GM21390 (cell line): ENCODE measurements at regions not wholly inside any gene's neighbourhood (a gene's known extent, or its start where the extent isn't known, plus 50 kb on each side); places are given as distances from the start of the nearest gene placed in this dataset.
A peak's percentile ranks its signal among the peaks of the same experiment; 100 is the strongest.

Experiments used
- ATAC-seq: cut with Tn5 transposase; IDR thresholded peaks from one replicate; pipeline ENCODE4 v1.9.1; 2021; ENCODE audit not compliant: unreplicated experiment

DNA sequence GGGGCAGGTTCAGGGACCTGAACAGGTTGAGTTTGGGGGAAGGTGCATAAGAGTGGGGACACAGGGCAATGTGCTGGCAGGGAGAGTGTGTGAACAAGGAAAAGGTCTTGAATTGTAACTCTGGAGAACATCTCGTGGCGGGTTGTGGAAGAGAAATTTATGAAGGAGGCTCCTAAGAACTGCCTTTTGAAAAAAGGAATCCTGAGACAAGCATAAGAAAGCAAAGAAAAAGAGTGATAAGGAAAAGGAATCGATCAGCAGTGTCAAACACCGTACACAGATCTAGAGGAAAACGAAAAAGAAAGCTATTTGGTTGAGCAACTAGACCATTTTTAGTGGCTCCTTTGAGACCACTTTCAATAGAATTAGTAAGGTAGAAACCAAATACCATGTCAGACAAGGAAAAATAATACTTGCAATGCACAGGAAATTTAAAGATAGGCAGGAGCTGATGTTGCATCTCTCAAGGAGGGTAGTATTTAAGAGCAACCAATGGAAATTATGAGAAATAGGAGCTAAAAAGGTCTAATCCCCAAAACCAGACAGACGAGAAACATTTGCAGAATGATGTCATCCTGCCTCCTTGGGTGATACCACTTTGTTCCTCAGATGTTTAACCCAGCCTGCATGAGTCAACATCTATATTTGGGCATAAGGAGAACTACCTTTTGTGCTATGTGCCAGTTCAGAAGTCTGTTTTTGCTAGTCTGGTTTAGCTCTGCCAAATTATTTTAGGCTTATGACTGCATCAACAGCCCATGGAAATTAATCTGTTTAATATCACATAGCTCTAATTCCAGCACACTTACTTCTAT, 64.5 kb upstream of the STK38L start:
- ATAC-seq: peak; percentile 83

DNA sequence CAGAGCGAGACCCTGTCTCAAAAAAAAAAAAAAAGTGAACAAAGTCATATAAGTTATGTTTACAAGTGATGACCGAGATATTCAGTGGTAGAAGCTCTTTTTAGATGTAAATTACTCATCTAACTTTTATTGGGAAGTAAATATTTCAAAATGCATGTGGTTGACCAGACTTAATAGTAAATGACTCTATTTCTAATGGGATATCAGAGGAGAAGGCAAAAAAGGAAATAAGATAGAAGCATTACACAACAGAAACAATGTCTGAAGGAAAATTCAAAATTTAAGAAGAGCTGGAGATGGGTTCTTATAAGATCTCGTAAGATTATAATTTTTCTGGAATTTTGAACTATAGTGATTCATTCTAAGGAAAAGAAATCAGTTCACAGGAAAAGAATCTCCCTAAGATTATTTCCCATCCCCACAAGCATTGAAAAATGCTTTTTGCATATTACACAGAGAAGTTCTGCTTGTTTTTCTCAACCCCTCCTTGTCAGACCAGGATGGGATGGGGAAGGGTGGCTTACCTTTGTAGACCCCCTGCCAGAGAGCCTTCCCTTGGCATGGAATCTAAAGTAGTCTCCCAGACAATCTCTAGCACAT, 63.1 kb upstream of the STK38L start:
- no peak for ATAC-seq

DNA sequence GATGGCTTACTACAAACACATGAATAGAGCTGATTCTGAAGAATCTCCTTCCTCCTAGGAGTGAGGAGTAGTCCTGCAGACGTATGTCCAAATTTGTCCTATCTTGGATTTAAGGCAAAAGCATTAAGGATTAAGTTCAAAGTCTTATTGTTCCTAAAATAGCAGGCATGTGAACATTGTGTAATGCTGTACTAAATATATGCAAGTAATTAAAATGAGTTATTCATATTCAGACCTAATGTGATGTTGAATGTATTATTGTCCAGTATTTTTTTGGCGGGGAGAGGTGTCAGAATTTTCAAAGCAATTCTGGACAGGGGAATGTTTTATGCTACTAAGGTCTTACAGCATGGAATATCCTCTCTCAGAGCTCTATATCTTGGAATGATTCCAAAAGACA, 60.7 kb upstream of the STK38L start:
- no peak for ATAC-seq

DNA sequence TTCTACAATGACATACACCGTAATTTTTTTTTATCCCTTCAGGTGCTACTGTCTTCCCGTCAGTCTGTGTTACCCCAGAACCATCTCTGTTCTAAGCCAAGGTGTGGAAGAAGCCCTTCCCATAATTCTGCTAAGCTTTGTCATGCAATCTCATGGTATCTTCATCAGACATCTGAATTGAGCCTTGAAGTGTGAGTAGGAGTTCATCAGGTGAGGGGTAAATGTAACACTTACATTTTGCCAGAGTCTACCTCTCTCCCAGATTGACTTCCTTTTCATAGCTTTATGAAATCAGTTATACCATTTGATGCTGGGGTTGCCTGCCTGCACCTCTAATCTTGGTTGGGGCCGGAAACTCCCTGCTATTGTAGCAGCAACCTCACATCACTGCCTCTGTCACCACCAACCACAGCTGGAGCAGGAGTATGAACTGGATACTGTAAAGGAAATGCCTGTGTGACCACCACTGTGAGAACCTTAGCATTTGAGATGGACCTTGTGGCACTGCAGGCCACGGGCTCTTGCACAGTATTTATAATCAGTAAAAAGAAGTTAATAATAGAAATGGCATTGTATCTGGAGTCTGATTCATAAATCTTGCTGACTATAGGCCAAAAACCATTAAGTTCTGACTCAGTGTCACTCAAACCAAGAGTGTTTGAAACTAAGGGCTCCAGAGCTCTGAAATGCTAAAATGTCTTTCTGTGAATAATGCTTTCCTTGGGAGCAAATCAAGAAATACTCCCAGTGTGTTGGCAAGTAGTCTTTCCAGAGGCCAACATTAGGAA, 58.7 kb upstream of the STK38L start:
- peak; percentile 86 for ATAC-seq

DNA sequence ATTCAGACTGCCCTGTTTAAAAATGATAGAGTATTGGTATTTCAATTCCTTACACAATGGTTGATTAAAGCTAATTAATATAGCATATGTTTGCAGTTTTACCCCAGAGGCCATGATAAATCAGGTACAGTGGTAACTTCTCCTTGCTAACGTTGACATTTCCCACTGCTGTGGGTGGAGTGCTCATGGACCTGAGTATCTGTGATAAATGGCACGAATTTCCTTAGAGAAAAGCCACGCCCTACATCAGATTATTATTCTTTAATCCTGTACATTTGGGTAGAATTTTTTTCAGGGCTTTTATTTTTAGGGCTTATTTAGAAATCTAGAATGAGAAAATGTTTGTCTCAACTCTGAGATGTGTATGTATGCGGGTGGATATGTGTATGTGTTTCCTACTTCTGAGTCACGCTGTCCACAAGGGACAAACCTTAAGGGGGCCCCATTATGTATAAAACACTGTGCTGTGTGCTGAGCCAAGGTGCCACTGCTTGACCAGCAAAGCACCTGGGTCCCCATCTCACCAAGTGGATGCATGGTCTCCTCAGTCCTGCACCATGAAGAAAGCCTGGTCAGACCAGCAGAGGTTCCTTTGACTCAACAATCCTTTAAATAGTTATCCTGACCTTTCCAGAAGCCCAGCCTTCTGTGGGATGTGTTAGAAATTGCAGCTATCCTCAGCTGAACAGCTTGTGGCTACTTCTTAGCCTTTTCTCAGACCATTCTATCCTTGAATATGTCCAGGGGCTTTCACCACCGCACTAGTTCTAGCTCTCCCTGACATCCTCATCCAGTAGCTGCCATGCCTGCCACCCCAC, 57.9 kb upstream of the STK38L start:
- no peak for ATAC-seq

DNA sequence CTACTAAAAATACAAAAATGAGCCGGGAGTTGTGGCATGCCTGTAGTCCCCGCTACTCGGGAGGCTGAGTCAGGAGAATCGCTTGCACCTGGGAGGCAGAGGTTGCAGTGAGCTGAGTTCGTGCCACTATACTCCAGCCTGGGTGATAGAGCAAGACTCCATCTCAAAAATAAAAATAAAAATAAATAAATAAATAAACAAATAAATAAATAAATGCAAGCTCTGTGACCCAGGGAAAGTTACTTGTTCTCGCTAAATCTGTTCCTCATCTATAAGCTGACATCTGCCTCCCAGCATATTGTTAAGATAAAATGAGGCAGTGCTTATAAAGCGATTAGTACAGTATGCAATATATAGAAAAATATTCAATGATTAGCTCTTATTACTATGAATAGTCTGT, 56.4 kb upstream of the STK38L start:
- no peak for ATAC-seq

DNA sequence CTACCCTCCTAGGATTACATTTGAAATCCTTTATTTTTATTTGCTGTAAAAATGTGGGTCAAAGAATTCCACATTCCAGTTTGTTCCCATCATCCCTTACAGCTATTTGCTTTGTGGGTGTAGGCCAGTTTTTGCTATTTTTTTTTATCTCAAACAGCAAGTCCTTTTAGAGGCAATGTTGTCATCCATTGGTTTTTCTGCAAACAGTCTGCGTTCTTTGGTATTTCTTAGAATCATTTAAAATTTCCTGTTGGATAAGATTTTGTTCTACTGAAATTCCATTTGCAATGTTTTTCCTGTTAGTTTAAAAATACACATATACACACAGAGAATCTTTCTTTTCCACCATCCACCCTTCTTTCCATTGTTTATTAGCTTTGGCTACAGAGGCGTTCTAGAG, 53.3 kb upstream of the STK38L start:
- no peak for ATAC-seq

DNA sequence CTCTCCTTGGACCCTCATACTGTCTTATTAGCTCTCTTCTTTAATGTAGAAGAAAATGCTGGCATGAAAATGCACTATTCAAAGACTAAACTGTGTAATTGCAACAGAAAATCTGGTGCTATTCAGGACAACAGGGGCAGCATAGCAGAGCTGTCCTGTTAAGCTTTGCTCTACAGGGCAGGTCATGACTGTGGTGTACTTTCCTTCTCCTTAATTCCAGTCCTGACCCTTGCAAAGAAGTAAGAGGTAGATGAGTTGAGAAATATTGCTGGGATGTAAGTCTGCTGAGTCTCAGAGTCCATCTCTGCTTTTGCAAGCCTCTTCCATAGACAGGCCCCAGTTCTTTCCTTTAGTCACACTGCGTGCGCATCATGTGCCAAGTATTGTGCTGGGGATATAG, 52.6 kb upstream of the STK38L start:
- ATAC-seq: no peak

DNA sequence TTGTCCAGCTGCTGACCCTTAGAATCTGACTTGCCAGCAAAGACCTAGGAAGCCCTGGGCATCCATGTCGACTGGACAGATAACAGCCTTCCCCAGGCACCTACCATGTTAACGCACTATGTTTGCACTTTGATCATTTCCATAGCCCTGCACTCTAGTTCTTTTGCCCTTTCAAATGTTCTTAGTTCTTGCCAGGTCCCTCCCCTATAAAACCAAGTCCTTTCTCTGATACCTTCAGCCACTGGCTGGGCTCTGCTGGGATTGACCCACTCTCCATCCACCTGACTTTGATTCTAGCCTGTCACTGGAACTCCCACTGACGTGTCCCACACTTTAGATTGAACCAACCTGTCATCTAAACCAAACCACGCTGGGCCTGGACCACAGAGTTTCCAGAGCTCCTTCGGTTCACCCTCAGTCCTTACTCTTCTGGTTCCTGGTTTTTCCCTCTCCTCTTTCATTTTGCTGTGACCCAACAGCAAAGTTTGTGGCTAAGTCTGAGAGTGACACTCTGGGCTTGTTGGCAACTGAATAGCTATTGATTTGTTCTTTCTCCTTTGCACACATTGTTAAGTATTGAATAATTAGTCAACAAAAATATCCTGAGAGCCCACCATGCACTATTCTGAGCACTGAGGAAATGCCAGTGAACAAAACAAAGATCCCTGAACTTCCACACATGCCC, 51.8 kb upstream of the STK38L start:
- no peak for ATAC-seq

DNA sequence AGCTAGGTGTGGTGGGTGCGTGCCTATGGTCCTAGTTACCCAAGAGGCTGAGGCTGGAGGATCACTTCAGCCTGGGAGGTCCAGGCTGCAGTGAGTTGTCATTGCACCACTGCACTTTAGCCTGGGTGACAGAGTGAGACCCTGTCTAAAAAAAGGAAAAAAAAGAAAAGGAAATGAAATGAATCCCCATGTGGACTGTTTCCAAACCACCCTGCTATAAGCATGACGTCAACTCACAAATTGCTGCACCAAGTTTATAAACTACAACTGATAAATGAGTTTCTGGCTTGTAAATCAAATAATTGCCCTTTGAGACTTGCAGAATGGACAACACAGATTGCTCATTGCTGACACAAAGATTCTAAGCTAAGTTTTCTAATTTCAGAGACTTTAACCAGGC, 51.0 kb upstream of the STK38L start:
- ATAC-seq: no peak

DNA sequence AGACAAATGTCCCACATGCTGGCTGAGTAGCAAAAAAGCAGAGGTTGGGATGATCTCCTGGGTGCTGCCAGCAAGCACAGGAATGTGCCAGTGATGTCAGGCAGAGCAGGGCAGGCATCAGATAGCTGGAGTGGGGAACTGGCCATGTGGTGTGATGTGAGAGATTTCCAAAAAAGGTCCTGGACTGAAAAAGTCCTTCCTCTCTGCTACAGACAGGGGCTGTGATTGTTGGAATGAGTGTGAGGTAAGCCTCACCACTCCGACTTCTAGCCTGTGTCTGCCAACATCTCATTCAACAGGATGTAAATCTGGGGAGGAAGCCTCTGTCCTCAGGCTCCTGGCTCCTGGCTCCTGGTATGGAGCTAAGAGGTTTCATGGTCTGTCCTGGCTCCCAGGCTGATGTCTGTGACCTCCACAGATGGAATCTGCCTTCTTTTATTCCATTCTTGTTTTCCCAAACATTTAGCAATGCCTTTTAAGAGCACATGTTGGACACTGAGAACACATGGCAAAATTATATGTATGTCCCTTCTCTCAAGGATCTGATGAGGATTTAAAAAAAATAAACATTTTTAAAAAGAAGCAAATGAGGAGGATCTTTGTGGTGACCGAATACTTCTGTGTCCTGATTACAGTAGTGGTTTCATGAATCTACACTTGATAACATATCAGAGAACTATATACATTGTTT, 50.1 kb upstream of the STK38L start:
- no peak for ATAC-seq
